ENCODE measurements at regions not wholly inside any gene's neighbourhood (a gene's known extent, or its start where the extent isn't known, plus 50 kb on each side); places are given as distances from the start of the nearest gene placed in this dataset.

- DNase-seq (ENCODE audit: low read depth) = no peak
These were observed 111.0 kb upstream of the TGFBR2 start for GRCh38 chr3:30495172-30496065.

- peak; percentile 85 for DNase-seq (ENCODE audit: low read depth)
These were observed 110.1 kb upstream of the TGFBR2 start for GRCh38 chr3:30496066-30496966.

GRCh38 chr3:30498587-30498967 is 107.8 kb upstream of the TGFBR2 start:
- DNase-seq (ENCODE audit: low read depth) = no peak

GRCh38 chr3:30500666-30501399 is 105.6 kb upstream of the TGFBR2 start:
- DNase-seq (ENCODE audit: low read depth) = no peak

DNA sequence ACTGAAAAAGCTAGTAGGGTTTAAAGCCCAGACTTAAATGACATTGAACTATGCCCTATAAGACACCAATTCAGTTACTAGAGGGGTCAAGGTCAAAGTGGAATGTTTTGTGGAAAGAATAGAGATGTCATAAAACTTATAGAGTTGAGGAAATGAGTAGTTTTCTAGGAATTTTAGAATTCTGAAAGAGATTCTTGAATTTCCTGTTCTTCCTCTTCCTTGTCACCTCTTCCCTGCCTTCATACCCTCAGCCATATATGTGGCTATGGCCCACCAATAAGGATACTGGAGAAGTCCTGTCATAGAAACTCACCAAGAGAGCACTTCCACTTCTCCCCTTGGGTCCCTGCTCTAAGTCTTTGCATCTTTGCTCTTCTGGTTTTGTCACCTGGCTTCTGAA is 104.9 kb upstream of the TGFBR2 start:
- DNase-seq (ENCODE audit: low read depth) = no peak

DNA sequence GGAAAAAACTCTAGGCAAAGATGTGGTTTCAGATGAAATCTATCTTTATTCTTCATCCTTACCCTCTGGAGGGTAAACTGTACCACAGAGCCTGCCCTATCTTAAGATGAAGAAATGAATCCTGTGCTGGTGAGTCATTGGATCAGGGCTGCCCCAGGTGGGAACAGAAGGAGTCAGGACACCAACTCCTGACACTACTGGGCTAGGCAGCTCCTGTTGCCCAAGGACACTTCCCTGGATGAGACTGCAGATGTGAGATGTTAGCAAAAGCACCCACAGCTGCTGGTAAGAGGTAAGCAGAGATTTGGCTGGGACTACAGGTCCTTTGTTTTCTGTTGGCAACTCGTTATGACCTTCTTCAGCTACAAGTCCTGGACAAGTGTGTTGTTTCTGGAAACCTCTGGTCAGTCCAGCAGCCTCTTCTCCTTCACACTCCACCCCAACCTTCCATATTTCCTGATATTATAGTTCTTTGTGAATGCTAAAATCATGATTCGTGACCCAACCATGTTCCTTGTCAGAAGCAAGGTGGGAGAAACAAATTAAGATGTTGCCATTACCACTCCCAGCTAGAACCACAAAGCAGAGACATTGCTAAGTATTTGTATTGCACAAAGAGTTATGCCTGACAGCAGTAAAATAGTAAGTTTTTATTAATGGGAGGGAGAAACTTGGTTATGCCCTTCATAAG is 104.2 kb upstream of the TGFBR2 start:
- no peak for DNase-seq (ENCODE audit: low read depth)

DNA sequence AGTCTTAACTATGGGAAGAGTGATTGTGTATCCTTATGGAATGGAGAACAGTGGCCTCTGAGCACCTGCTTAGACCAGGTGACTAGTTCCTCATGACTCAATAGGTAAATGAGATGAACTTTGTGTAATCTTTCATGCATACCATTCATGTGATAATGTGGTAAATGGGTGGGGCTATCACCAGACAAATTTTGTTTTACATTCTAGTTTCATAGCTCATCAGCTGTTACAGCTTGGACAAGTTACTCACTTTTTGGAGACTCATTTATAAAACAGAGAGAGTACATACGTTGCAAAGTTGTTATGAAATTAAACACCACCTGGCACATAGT is 103.7 kb upstream of the TGFBR2 start:
- no peak for DNase-seq (ENCODE audit: low read depth)

DNA sequence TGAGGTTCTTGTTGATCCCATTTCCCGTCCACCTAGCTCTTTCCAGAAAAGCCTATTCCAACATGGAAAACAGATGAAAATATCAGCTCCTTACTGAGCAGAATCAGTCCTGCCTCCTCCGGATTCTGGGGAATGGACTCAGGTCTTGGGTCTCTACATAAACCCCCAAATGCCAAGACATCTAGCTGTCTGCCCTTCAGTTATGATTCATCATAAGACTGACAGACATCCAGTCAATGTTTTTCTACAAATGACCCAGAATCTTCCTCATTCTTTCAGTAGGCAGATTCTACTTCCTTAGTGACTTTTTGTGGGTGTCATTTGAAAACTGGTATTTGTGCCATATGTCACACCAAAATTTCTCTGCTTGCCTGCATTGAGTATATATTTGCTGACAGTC is 103.0 kb upstream of the TGFBR2 start:
- DNase-seq (ENCODE audit: low read depth) = no peak

DNA sequence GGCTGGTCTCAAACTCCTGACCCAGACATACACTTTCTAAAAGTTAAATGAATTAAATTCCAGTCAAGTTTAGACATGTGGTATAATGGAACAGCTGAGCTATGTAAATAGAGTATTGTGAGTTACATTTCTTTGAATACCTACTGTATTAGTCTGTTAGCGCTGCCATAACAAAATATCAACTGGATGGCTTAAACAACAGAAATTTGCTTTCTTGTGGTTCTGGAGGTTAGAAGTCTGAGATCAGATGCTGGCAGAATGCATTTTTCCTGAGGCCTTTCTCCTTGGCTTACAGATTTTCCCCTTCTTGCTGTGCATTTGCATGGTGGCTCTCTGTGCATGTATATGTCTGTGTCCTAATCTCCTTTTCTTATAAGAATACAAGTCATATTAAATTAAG is 101.5 kb upstream of the TGFBR2 start:
- no peak for DNase-seq (ENCODE audit: low read depth)

DNA sequence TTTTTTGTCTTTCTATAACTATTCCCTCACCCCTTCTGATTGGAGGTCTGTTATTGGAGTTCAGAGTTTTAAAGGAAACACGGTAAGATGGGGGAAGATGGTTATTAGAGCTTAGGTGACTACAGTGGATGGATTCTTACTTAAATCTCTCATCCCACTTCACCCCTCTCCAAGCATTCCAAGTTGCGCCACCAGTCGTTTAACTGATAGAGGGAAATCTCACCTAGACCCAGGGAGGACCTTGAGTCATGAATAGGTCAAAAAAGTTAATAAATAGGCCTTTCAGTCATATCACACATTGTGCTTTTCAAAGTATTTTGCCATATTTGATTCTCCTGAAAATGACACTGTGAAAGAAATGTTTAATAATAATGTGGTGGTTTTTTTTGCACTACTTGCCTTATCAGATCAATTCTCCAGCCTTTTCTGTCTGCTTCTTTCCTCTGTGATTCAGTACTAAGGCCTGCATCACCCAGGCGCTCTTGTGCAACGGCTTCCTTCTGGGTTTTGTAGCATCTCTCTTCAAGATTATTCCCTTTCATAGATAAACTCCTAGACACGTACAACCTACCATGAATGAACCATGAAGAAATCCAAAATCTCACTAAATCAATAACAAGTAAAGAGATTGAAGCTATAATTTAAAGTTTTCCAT is 100.4 kb upstream of the TGFBR2 start:
- DNase-seq (ENCODE audit: low read depth) = no peak

- no peak for DNase-seq (ENCODE audit: low read depth)
These were observed 98.1 kb upstream of the TGFBR2 start for GRCh38 chr3:30508339-30508738.

- no peak for DNase-seq (ENCODE audit: low read depth)
These were observed 95.8 kb upstream of the TGFBR2 start for GRCh38 chr3:30510596-30510995.

- DNase-seq (ENCODE audit: low read depth) = peak; percentile 81
These were observed 94.7 kb upstream of the TGFBR2 start for GRCh38 chr3:30511524-30512251.

- no peak for DNase-seq (ENCODE audit: low read depth)
These were observed 93.8 kb upstream of the TGFBR2 start for GRCh38 chr3:30512576-30512975.

DNA sequence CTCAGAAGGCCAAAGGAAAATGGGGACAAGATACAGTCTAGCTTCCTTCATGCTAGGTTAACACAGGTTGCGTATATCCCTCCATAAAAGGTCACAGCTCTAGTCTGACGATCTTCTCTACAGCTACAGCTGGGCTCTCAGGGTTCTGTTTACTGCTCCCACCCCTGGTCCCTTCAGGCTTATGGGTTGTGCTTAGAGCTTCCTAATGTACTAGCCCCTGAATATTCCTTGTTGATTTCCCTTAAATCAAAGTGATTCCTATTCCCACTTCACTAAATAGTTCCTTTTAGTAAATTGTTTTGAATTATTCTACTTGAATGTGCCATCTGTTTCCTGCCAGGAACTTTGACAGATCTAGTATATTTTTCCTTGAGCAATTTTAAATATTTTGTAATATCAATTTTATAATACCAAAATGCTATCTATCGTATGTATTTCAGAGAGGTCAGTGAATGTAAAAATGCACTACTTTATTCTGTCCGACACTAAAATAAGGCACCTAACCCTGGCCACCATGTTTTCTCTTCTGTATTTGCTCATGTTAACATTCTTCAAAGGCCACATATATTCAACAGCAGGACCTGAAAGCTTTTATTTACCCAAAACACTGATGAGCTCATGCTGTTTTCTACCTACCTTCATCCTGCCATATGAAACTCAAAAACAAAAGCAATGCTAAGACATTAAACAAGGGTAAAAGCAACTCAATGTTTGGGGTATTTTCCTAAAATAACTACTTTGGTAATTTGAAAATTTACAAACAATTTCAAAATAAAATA is 92.8 kb upstream of the TGFBR2 start:
- DNase-seq (ENCODE audit: low read depth) = no peak

DNA sequence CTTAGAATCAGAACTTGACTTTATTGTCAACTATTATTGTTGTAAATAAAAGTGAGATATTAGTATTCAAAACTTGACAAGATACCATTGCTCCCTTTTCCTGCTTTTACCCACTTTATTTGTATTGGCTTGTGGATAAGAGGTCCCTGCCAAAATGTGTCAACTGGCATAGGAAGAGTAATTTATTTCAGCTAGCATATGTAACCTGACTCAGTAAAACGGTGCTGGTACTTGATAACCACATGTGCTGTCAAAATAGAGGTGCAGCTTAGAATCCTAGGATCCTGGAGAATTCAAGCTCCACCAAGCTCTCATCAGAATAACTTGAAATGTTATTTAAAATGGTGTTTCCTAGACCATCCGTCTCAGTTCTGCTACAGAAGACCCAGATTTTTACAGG is 90.2 kb upstream of the TGFBR2 start:
- no peak for DNase-seq (ENCODE audit: low read depth)

DNA sequence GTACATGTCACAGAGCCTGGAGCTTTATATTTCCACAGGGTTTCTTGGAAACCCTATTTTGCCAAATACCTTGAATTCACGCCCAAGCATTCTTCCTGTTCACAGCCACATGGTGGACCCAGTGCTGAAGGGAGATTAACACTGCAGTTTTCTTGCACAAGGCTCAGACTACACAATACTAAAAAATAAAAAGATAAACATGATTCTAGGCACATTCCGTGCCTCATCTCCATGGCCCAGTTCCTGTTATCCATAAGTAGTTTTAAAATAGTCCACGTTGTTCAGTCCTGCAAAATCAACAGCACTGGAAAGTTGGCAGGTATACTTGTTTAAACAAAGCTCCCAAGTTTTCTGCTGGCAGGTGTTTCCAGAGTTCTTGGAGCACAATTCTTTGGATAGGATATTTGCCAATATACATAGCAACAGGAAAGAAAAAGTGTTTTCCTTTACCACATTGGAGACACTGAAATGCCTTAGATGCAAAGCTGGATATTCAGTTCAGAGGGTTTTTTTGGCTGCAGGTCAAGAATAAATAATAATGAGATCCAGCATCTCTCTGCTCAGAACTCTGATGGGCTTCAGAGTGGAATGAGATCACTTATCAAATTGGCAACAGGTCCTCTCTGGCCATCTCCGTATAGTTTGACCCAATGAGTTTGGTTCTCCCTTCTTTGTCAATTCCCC is 88.1 kb upstream of the TGFBR2 start:
- no peak for DNase-seq (ENCODE audit: low read depth)

- DNase-seq (ENCODE audit: low read depth) = no peak
These were observed 87.5 kb upstream of the TGFBR2 start for GRCh38 chr3:30518872-30519271.

- no peak for DNase-seq (ENCODE audit: low read depth)
These were observed 85.7 kb upstream of the TGFBR2 start for GRCh38 chr3:30520699-30521098.

All from stromal cell of bone marrow (primary cell).